Natural killer cell (primary cell): ENCODE measurements at regions not wholly inside any gene's neighbourhood (a gene's known extent, or its start where the extent isn't known, plus 50 kb on each side); places are given as distances from the start of the nearest gene placed in this dataset.

Experiments used
- ATAC-seq, 3 donors: fragments of 150-1000 bp in 2 of 3; fragments of 200-7000 bp in 1 of 3; cut with Tn5 transposase; 1 replicate in 1 of 3; 2 replicates in 2 of 3; pipeline ENCODE4 v1.10.0; 2021; ENCODE audit warnings: mild to moderate bottlenecking in 2 of 3, moderate library complexity in 2 of 3
- DNase-seq, 2 donors: peaks; one replicate each; pipeline versions ENCODE4 v3.0.0 to v3.0.0-alpha.2; 2013 to 2021; ENCODE audit warnings: mixed read lengths in 1 of 2
- H3K27ac ChIP-seq: one replicate; pipeline ENCODE4 v1.5.1; 2013; ENCODE audit warnings: mild to moderate bottlenecking, low read length
- H3K27me3 ChIP-seq: one replicate; pipeline ENCODE4 v1.6.1; 2013; ENCODE audit warnings: low read length; ENCODE audit not compliant: control insufficient read depth, insufficient read depth
- H3K36me3 ChIP-seq: one replicate; pipeline ENCODE4 v1.6.1; 2013; ENCODE audit warnings: low read length; ENCODE audit not compliant: control insufficient read depth, insufficient read depth
- H3K4me1 ChIP-seq: one replicate; pipeline ENCODE4 v1.6.1; 2013; ENCODE audit warnings: low read length; ENCODE audit not compliant: control insufficient read depth, insufficient read depth
- H3K4me3 ChIP-seq: one replicate; pipeline ENCODE4 v1.5.1; 2013; ENCODE audit warnings: low read length
- H3K9me3 ChIP-seq: one replicate; pipeline ENCODE4 v1.6.1; 2013; ENCODE audit warnings: low read length; ENCODE audit not compliant: control insufficient read depth, insufficient read depth
- H3K27ac Mint-ChIP-seq, 2 donors: one replicate each; pipeline ENCODE4 v1.8.0; 2022; ENCODE audit warnings: mild to moderate bottlenecking in 2 of 2, mixed read lengths in 2 of 2, moderate library complexity in 1 of 2
- H3K27me3 Mint-ChIP-seq, 2 donors: one replicate each; pipeline ENCODE4 v1.8.0; 2022; ENCODE audit warnings: low read depth in 2 of 2, mixed read lengths in 2 of 2
- H3K36me3 Mint-ChIP-seq: one replicate; pipeline ENCODE4 v1.8.0; 2022; ENCODE audit warnings: mixed read lengths
- H3K4me1 Mint-ChIP-seq, 2 donors: one replicate each; pipeline ENCODE4 v1.8.0; 2022; ENCODE audit warnings: mixed read lengths in 2 of 2
- H3K4me3 Mint-ChIP-seq: one replicate; pipeline ENCODE4 v1.8.0; 2022; ENCODE audit warnings: mild to moderate bottlenecking, moderate library complexity, mixed read lengths
- H3K9me3 Mint-ChIP-seq, 2 donors: one replicate each; pipeline ENCODE4 v1.8.0; 2022; ENCODE audit warnings: mixed read lengths in 2 of 2
- WGBS: methylation state at CpG from one replicate; pipeline ENCODE4 v1.1.7; 2013; ENCODE audit warnings: missing lambda C conversion rate; ENCODE audit not compliant: insufficient coverage; 5-methylcytosine and 5-hydroxymethylcytosine counted together
- intact Hi-C: fragments of 100-400 bp; cut with micrococcal nuclease; formaldehyde crosslinking; loops from one replicate; pipeline ENCODE4 v1.14.2; 2022
- TF ChIP-seq, protein P1 (sequence below): fragments of 200-600 bp; IDR thresholded peaks from one replicate; pipeline ENCODE4 v1.8.0; 2022; ENCODE audit warnings: antibody characterized with exemption

DNA sequence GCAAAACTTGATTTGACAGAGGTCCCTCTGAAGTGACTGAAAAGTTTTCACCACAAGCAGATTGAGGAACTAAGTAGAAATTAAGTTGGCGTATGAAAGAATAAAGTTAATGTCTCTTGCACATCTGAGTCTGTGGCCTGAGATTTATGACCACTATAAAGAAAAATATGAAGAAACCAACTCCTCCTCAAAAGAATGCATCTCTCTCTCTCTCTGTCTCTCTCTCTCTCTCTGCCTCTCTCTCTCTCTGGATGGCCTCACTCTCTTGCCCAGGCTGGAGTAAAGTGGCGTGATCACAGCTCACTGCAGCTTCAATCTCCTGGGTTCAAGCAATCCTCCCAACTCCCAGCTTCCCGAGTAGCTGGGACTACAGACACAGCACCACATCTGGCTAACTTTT, 55.2 kb downstream of the RPL22L1 start:
- WGBS: 85% methylated on average over 3 of the region's 3 CpGs
- peaks cover 0 to 6% of the 10 kb centered on the region in 2 donors for H3K27me3 Mint-ChIP-seq

DNA sequence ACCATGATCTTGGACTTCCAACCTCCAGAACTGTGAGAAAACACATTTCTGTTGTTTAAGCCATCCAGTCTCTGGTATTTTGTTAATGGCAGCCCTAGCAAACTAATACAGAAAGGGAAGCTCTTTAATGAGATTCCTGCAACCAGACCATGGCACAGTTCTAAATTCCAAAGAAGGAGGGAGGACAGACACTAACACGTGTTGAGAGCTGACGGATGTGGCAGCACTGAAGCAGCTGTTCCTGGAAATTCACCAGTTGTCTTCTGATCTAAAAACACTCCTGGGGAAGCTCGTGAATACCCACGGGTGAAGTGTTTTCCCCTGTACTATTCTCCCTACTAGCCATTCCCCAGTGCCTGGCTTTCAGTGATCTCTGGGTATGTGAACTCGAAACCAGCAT, 56.7 kb downstream of the RPL22L1 start:
- peaks cover 0 to 2% of the 10 kb centered on the region in 2 donors for H3K27me3 Mint-ChIP-seq
- DNase-seq: no peak
- no peak overlapping the region for H3K27ac ChIP-seq
- intact Hi-C loops: no loop called here
- no peaks in the 10 kb centered on the region for H3K27me3 ChIP-seq
- 90% methylated on average over 5 of the region's 5 CpGs for WGBS
- H3K36me3 Mint-ChIP-seq: no peaks in the 10 kb centered on the region
- no peaks in the 10 kb centered on the region for H3K4me1 ChIP-seq
- H3K9me3 ChIP-seq: no peaks in the 10 kb centered on the region
- no peaks in the 10 kb centered on the region for H3K36me3 ChIP-seq
- TF ChIP-seq, protein P1, sequence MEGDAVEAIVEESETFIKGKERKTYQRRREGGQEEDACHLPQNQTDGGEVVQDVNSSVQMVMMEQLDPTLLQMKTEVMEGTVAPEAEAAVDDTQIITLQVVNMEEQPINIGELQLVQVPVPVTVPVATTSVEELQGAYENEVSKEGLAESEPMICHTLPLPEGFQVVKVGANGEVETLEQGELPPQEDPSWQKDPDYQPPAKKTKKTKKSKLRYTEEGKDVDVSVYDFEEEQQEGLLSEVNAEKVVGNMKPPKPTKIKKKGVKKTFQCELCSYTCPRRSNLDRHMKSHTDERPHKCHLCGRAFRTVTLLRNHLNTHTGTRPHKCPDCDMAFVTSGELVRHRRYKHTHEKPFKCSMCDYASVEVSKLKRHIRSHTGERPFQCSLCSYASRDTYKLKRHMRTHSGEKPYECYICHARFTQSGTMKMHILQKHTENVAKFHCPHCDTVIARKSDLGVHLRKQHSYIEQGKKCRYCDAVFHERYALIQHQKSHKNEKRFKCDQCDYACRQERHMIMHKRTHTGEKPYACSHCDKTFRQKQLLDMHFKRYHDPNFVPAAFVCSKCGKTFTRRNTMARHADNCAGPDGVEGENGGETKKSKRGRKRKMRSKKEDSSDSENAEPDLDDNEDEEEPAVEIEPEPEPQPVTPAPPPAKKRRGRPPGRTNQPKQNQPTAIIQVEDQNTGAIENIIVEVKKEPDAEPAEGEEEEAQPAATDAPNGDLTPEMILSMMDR: no peak
- no peak overlapping the region for H3K4me3 ChIP-seq
- no peaks in the 10 kb centered on the region for H3K9me3 Mint-ChIP-seq
- peaks cover 6 to 7% of the 10 kb centered on the region in 2 donors for H3K4me1 Mint-ChIP-seq
- no peak overlapping the region for H3K27ac Mint-ChIP-seq
- no peak for ATAC-seq
- H3K4me3 Mint-ChIP-seq: no peak overlapping the region

More for the DNA sequence above, 55.2 kb downstream of the RPL22L1 start:
- Histone ChIP-seq H3K27me3 (no peaks in the 10 kb centered on the region), H3K9me3 (no peaks in the 10 kb centered on the region), H3K27ac (no peak overlapping the region), H3K4me3 (no peak overlapping the region), H3K36me3 (no peaks in the 10 kb centered on the region), H3K4me1 (no peaks in the 10 kb centered on the region)
- Mint-ChIP-seq H3K4me1 (peaks cover 6 to 7% of the 10 kb centered on the region in 2 donors), H3K27ac (no peak overlapping the region), H3K36me3 (no peaks in the 10 kb centered on the region), H3K4me3 (no peak overlapping the region), H3K9me3 (no peaks in the 10 kb centered on the region)
- ATAC-seq (no peak), DNase-seq (no peak)
- TF ChIP-seq, protein P1: no peak
- intact Hi-C loops: no loop called here

DNA sequence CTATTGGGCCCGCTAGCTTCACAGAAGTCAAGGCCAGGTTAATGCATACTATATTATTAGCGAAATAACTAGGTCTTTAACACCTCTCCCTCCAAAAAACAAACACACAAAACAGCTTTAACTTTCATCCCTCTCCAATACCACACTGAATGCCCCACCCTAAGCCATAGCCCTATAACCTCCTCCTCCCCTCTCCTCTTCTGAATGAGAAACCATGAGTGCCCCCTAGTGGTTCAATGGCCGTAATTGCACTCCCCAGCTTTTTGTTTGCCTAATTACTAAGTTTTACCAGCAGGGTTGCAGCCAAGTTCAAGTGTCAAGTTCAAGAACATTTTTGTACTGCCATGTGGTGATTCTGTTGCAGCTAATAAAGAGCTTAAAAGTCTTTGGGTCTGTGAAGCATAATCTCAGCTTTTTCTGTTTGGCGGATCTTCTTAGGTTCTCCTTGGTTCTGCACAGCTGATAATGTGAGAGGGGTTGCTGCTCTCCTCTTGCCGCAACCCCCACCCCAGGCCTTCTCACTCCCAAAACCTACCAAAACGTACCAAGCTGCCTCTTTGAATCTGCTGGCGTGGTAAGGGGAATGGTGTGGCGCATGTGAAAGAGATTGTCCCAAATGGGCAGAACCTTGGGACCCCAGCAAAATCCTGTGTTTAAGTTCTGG, 57.9 kb downstream of the RPL22L1 start:
- ATAC-seq: peak; percentile 87 to 99 (median 98)
- H3K4me1 Mint-ChIP-seq: peaks cover 6 to 7% of the 10 kb centered on the region in 2 donors
- 70% methylated on average over 6 of the region's 8 CpGs for WGBS
- no peaks in the 10 kb centered on the region for H3K9me3 Mint-ChIP-seq
- Histone ChIP-seq H3K27ac (no peak overlapping the region), H3K9me3 (no peaks in the 10 kb centered on the region), H3K27me3 (no peaks in the 10 kb centered on the region), H3K4me3 (no peak overlapping the region), H3K4me1 (no peaks in the 10 kb centered on the region), H3K36me3 (no peaks in the 10 kb centered on the region)
- intact Hi-C loops: loop anchor here (1.0 kb wide), 2 partner anchors 398 to 502 kb away; no protein-coding TSS in a partner anchor
- H3K36me3 Mint-ChIP-seq: no peaks in the 10 kb centered on the region
- peaks cover 0 to 6% of the 10 kb centered on the region in 2 donors for H3K27me3 Mint-ChIP-seq
- TF ChIP-seq, protein P1: peak; percentile 93
- no peak overlapping the region for H3K27ac Mint-ChIP-seq
- H3K4me3 Mint-ChIP-seq: no peak overlapping the region
- DNase-seq: peak; percentile 45 to 83

DNA sequence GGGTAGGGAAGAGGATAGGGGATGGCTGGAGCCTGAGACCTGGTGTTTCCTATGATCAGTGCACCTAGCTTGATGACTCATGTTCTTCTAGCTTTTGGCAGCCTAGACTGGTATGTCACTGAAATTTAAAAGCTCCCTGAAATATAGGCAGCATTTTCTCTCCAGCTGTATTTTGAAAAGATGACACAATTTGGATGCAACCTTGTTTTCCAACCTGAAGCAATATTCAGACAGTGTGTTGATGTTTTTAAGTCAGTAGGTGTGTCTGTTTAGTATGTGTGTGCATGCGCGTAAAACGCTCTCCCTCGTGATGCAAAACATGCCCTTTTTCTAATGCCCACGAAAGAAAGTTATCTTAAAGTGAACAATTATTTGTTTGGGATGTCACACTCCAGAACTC, 58.5 kb downstream of the RPL22L1 start:
- no peak overlapping the region for H3K27ac Mint-ChIP-seq
- intact Hi-C loops: no loop called here
- TF ChIP-seq, protein P1: no peak
- no peaks in the 10 kb centered on the region for H3K9me3 Mint-ChIP-seq
- Histone ChIP-seq H3K36me3 (no peaks in the 10 kb centered on the region), H3K9me3 (no peaks in the 10 kb centered on the region), H3K27me3 (no peaks in the 10 kb centered on the region), H3K27ac (no peak overlapping the region), H3K4me1 (no peaks in the 10 kb centered on the region), H3K4me3 (no peak overlapping the region)
- H3K36me3 Mint-ChIP-seq: no peaks in the 10 kb centered on the region
- no peak overlapping the region for H3K4me3 Mint-ChIP-seq
- peaks cover 6 to 7% of the 10 kb centered on the region in 2 donors for H3K4me1 Mint-ChIP-seq
- ATAC-seq (no peak), DNase-seq (no peak)
- 79% methylated on average over 5 of the region's 5 CpGs for WGBS
- peaks cover 0 to 9% of the 10 kb centered on the region in 2 donors for H3K27me3 Mint-ChIP-seq
